Adrenal gland (tissue), 9 donors: ENCODE measurements at regions not wholly inside any gene's neighbourhood (a gene's known extent, or its start where the extent isn't known, plus 50 kb on each side); places are given as distances from the start of the nearest gene placed in this dataset.

Experiments used
- DNase-seq, 7 donors: peaks; one replicate each; pipeline ENCODE4 v3.0.0-alpha.2; 2019 to 2020
- H3K27ac ChIP-seq, 5 donors: fragments of 200-600 bp; sonication (generic) in 4 of 5; 1 replicate in 3 of 5; 2 replicates in 2 of 5; pipeline versions ENCODE4 v1.5.1 to v1.8.0; 2016 to 2020; ENCODE audit warnings: mild to moderate bottlenecking in 1 of 5
- H3K27me3 ChIP-seq: fragments of 200-600 bp; 2 replicates; pipeline ENCODE4 v1.8.0; 2021
- H3K36me3 ChIP-seq, 2 donors: fragments of 200-600 bp; replicated peaks in 1 of 2; 1 replicate in 1 of 2; 2 replicates in 1 of 2; pipeline versions ENCODE4 v1.5.1 to v1.8.0; 2018 to 2022
- H3K4me1 ChIP-seq, 2 donors: fragments of 200-600 bp; replicated peaks in 1 of 2; 1 replicate in 1 of 2; 2 replicates in 1 of 2; pipeline versions ENCODE4 v1.5.1 to v1.8.0; 2018 to 2021
- H3K4me3 ChIP-seq, 4 donors: fragments of 200-600 bp; sonication (generic) in 3 of 4; one replicate each; pipeline ENCODE4 v1.5.1; 2016 to 2018
- H3K9me3 ChIP-seq, 3 donors: fragments of 200-600 bp; sonication (generic) in 1 of 3; replicated peaks in 1 of 3; 1 replicate in 2 of 3; 2 replicates in 1 of 3; pipeline versions ENCODE4 v1.5.1 to v1.8.0; 2016 to 2021
- POLR2A ChIP-seq, 2 donors: fragments of 450-650 bp; IDR thresholded peaks; one replicate each; pipeline ENCODE4 v1.6.1; 2017; ENCODE audit warnings: antibody characterized with exemption in 2 of 2, mild to moderate bottlenecking in 2 of 2, moderate library complexity in 1 of 2
- WGBS, 4 donors: extraction: QIAGEN DNeasy Blood & Tissue Kit in 2 of 4; methylation state at CpG; one replicate each; pipeline versions ENCODE4 v1.1.5 to v1.1.7; 2013 to 2017; 5-methylcytosine and 5-hydroxymethylcytosine counted together
- intact Hi-C, 2 donors: fragments of 100-400 bp; cut with DNase I; formaldehyde crosslinking; loops; one replicate each; pipeline versions ENCODE4 v1.14.1 to v1.15.0; 2022 to 2023
- TF ChIP-seq, protein P1 (sequence below), 6 experiments: fragments of 450-650 bp in 4 of 6; fragments of 200-600 bp in 2 of 6; sonication (generic) in 1 of 6; IDR thresholded peaks; 1 replicate in 5 of 6; 2 replicates in 1 of 6; pipeline versions ENCODE4 v1.5.1 to v1.8.0; 2016 to 2021; ENCODE audit warnings: antibody characterized with exemption in 6 of 6, mild to moderate bottlenecking in 2 of 6, moderate library complexity in 1 of 6
- donor health status: healthy with polysubstance abuse.
- donor health status: Bipolar disorder and iron deficiency.
- donor health status: DM: yes; HTN: yes; CAD: no.
- donor health status: DM: no; HTN: no; CAD: no.
- donor health status: DM: no; HTN: no; CAD: no.

DNA sequence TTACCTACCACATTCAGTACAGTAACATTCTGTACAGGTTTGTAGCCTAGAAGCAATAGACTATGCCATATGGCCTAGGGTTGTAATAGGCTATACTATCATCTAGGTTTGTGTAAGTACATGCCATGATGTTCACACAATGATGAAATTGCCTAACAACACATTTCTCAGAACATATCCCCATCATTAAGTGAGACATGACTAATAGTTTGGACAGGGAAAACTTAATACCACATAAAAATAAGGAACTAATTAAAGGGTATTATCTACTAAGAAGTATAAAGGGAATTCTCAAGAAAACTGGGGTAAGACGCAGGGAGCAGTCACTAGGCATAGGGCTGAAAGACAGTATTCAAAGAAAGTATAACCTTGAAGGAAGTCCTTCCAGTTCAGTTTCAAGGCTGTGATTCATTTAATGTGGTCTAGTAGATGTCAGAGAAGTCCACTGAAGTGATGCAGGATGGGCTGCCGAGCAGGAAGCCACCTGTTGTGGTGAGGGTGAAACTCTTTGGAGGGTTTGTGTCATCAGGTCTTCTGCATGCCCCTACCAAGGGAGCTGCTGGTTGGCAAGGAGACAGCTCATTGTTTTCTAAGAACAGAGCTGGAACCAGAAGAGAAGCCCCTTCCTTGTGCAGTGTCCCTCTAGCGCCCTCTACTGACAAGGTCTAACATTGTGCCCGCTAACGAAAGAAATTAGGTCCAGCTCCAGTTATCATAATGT is 122.9 kb downstream of the OLFM4 start:
- H3K36me3 ChIP-seq: no peaks in the 10 kb centered on the region
- intact Hi-C loops: no loop called here
- H3K4me1 ChIP-seq: no peaks in the 10 kb centered on the region
- H3K27ac ChIP-seq: no peak overlapping the region
- peak in 4 of 7 donors; percentile 9 to 62 (median 32) for DNase-seq
- WGBS, 4 donors: 22 to 26% (median 23%) methylated on average over 5 of the region's 5 CpGs
- H3K9me3 ChIP-seq: no peaks in the 10 kb centered on the region
- H3K27me3 ChIP-seq: no peaks in the 10 kb centered on the region
- no peak overlapping the region for H3K4me3 ChIP-seq
- TF ChIP-seq, protein P1, sequence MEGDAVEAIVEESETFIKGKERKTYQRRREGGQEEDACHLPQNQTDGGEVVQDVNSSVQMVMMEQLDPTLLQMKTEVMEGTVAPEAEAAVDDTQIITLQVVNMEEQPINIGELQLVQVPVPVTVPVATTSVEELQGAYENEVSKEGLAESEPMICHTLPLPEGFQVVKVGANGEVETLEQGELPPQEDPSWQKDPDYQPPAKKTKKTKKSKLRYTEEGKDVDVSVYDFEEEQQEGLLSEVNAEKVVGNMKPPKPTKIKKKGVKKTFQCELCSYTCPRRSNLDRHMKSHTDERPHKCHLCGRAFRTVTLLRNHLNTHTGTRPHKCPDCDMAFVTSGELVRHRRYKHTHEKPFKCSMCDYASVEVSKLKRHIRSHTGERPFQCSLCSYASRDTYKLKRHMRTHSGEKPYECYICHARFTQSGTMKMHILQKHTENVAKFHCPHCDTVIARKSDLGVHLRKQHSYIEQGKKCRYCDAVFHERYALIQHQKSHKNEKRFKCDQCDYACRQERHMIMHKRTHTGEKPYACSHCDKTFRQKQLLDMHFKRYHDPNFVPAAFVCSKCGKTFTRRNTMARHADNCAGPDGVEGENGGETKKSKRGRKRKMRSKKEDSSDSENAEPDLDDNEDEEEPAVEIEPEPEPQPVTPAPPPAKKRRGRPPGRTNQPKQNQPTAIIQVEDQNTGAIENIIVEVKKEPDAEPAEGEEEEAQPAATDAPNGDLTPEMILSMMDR (IDR thresholded peaks at IDR 0.05): peak; percentile 17 to 58 (median 40)
- no peak for TF ChIP-seq POLR2A (IDR thresholded peaks at IDR 0.05)

DNA sequence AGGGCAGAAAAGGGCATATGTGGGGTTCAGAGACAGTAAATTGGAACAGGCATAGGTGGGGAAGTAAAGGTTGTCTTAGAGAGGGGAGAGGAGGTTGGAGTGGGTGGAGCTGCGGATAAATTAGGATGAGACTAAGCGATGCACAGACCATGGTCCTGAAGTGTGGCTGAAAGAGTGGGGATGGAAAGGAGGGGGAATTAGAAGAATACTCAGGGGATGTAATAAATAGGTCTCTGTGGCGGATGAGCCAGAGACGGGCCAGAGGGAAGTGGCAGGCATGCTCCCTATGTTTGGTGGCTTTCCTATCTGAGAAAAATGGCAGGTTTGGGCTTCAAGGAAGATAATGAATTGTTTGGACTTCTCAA is 123.4 kb downstream of the OLFM4 start:
- no peaks in the 10 kb centered on the region for H3K4me1 ChIP-seq
- intact Hi-C loops: no loop called here
- no peaks in the 10 kb centered on the region for H3K36me3 ChIP-seq
- DNase-seq: no peak
- WGBS, 4 donors: 9 to 20% (median 16%) methylated on average over 4 of the region's 4 CpGs
- no peaks in the 10 kb centered on the region for H3K9me3 ChIP-seq
- no peak overlapping the region for H3K4me3 ChIP-seq
- TF ChIP-seq, protein P1 (IDR thresholded peaks at IDR 0.05): peak in 1 of 6 experiments; percentile 2
- TF ChIP-seq POLR2A (IDR thresholded peaks at IDR 0.05): no peak
- H3K27ac ChIP-seq: no peak overlapping the region
- H3K27me3 ChIP-seq: no peaks in the 10 kb centered on the region

DNA sequence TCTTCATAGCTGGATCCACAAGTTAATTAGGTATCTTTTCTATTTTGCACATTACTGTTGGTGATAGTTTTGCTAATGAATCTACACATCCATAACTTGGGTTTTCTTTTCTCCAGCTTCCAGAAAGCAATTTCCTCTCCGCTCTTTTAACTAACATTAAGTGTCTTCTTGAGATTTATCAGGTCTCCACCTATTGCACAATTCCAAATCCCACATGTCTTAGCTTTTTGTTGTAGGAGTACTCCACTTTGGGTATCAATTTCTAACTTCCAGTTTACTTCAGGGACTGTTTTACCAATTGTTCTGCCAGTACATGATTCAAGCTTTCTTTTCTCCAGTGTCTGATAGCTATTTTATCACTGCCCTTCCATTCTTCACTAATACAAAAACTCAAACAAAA is 129.6 kb downstream of the OLFM4 start:
- no peak overlapping the region for H3K4me3 ChIP-seq
- no peaks in the 10 kb centered on the region for H3K27me3 ChIP-seq
- no peak for DNase-seq
- no peaks in the 10 kb centered on the region for H3K9me3 ChIP-seq
- WGBS, 4 donors: 74 to 100% (median 84%) methylated on average over 1 of the region's 1 CpG
- TF ChIP-seq, protein P1 (IDR thresholded peaks at IDR 0.05): no peak
- intact Hi-C loops: no loop called here
- no peaks in the 10 kb centered on the region for H3K4me1 ChIP-seq
- no peaks in the 10 kb centered on the region for H3K36me3 ChIP-seq
- H3K27ac ChIP-seq: no peak overlapping the region

DNA sequence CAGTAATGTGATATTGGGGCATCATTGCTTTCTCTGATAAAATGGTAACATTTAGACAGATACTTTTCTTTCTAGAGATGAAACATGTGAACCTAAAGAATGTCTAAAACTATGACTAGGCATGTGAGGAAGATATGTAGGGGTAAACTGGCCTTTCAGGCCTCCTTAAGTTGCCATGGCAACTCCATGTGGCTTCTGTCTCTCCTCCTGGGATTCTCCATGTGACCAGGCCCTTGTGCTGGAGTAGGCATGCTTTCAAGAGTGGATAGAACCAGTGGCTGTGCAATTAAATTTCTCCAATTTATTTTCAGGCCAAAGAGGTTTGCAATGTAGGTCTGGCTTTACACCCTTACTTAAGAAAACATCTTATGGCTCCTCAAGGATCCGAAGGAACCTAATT is 130.8 kb downstream of the OLFM4 start:
- Histone ChIP-seq H3K27me3 (no peaks in the 10 kb centered on the region), H3K27ac (no peak overlapping the region), H3K9me3 (no peaks in the 10 kb centered on the region), H3K36me3 (no peaks in the 10 kb centered on the region), H3K4me3 (no peak overlapping the region), H3K4me1 (no peaks in the 10 kb centered on the region)
- intact Hi-C loops: no loop called here
- TF ChIP-seq, protein P1 (IDR thresholded peaks at IDR 0.05): no peak
- TF ChIP-seq POLR2A (IDR thresholded peaks at IDR 0.05): no peak
- WGBS, 4 donors: 77 to 93% (median 85%) methylated on average over 1 of the region's 1 CpG
- no peak for DNase-seq
